Central memory CD8-positive, alpha-beta T cell (primary cell): ENCODE measurements at regions not wholly inside any gene's neighbourhood (a gene's known extent, or its start where the extent isn't known, plus 50 kb on each side); places are given as distances from the start of the nearest gene placed in this dataset.
A peak's percentile ranks its signal among the peaks of the same experiment; 100 is the strongest.

Source experiments
- ATAC-seq: fragments of 150-1000 bp; cut with Tn5 transposase; replicated peaks from 2 replicates; pipeline ENCODE4 v1.10.0; 2022; ENCODE audit warnings: mild to moderate bottlenecking, moderate FRiP score, moderate number of reproducible peaks; ENCODE audit not compliant: poor library complexity, severe bottlenecking; ENCODE audit errors: extremely low read depth
- DNase-seq, 2 donors: peaks; one replicate each; pipeline ENCODE4 v3.0.0; 2021; ENCODE audit warnings: low spot score in 2 of 2
- H3K27ac Mint-ChIP-seq: one replicate; pipeline ENCODE4 v1.8.0; 2022; ENCODE audit warnings: low read depth, mild to moderate bottlenecking, moderate library complexity, mixed read lengths
- H3K27me3 Mint-ChIP-seq: one replicate; pipeline ENCODE4 v1.8.0; 2022; ENCODE audit warnings: mixed read lengths
- H3K36me3 Mint-ChIP-seq: one replicate; pipeline ENCODE4 v1.8.0; 2022; ENCODE audit warnings: mild to moderate bottlenecking, moderate library complexity, mixed read lengths; ENCODE audit not compliant: insufficient read depth
- H3K4me1 Mint-ChIP-seq: one replicate; pipeline ENCODE4 v1.8.0; 2022; ENCODE audit warnings: mixed read lengths
- H3K4me3 Mint-ChIP-seq: one replicate; pipeline ENCODE4 v1.8.0; 2022; ENCODE audit warnings: mild to moderate bottlenecking, moderate library complexity, mixed read lengths
- H3K9me3 Mint-ChIP-seq: one replicate; pipeline ENCODE4 v1.8.0; 2022; ENCODE audit warnings: mixed read lengths

GRCh38 chr6:142537612-142538478 lies 236.0 kb downstream of the ADGRG6 start:
- H3K27ac Mint-ChIP-seq, result no peak overlapping the region
- peaks cover 4% of the 10 kb centered on the region for H3K4me1 Mint-ChIP-seq
- DNase-seq (no peak), ATAC-seq (no peak)
- no peaks in the 10 kb centered on the region for H3K36me3 Mint-ChIP-seq
- H3K4me3 Mint-ChIP-seq, result no peak overlapping the region
- peaks cover 6% of the 10 kb centered on the region for H3K9me3 Mint-ChIP-seq
- no peaks in the 10 kb centered on the region for H3K27me3 Mint-ChIP-seq

GRCh38 chr6:142542704-142543233 lies 241.0 kb downstream of the ADGRG6 start:
- Mint-ChIP-seq H3K27me3 (peaks cover 14% of the 10 kb centered on the region), H3K9me3 (peaks cover 4% of the 10 kb centered on the region), H3K36me3 (no peaks in the 10 kb centered on the region), H3K4me3 (no peak overlapping the region), H3K27ac (no peak overlapping the region), H3K4me1 (peaks cover 4% of the 10 kb centered on the region)
- DNase-seq (no peak), ATAC-seq (no peak)

- Mint-ChIP-seq H3K27ac (no peak overlapping the region), H3K4me3 (no peak overlapping the region), H3K36me3 (no peaks in the 10 kb centered on the region), H3K4me1 (no peaks in the 10 kb centered on the region), H3K9me3 (no peaks in the 10 kb centered on the region), H3K27me3 (peaks cover 22% of the 10 kb centered on the region)
- DNase-seq (no peak), ATAC-seq (no peak)
Observed at GRCh38 chr6:142543606-142544005, 241.8 kb downstream of the ADGRG6 start.

- Mint-ChIP-seq H3K27me3 (peaks cover 30% of the 10 kb centered on the region), H3K36me3 (no peaks in the 10 kb centered on the region), H3K4me1 (no peaks in the 10 kb centered on the region), H3K4me3 (no peak overlapping the region), H3K9me3 (no peaks in the 10 kb centered on the region), H3K27ac (no peak overlapping the region)
- ATAC-seq (no peak), DNase-seq (no peak)
Observed at GRCh38 chr6:142544199-142544838, 242.5 kb downstream of the ADGRG6 start.

- H3K4me1 Mint-ChIP-seq, result no peaks in the 10 kb centered on the region
- no peak overlapping the region for H3K4me3 Mint-ChIP-seq
- no peak overlapping the region for H3K27ac Mint-ChIP-seq
- H3K27me3 Mint-ChIP-seq, result peaks cover 34% of the 10 kb centered on the region
- DNase-seq (no peak), ATAC-seq (no peak)
- no peaks in the 10 kb centered on the region for H3K36me3 Mint-ChIP-seq
- no peaks in the 10 kb centered on the region for H3K9me3 Mint-ChIP-seq
Observed at GRCh38 chr6:142545147-142545546, 243.3 kb downstream of the ADGRG6 start.

GRCh38 chr6:142548566-142548965 lies 246.8 kb downstream of the ADGRG6 start:
- no peak overlapping the region for H3K4me3 Mint-ChIP-seq
- no peak for DNase-seq

GRCh38 chr6:142550310-142551063 lies 248.7 kb downstream of the ADGRG6 start:
- DNase-seq, result no peak
- no peak for ATAC-seq
- H3K4me1 Mint-ChIP-seq, result no peaks in the 10 kb centered on the region
- no peak overlapping the region for H3K27ac Mint-ChIP-seq
- no peaks in the 10 kb centered on the region for H3K9me3 Mint-ChIP-seq
- peaks cover 61% of the 10 kb centered on the region for H3K27me3 Mint-ChIP-seq
- H3K4me3 Mint-ChIP-seq, result no peak overlapping the region
- no peaks in the 10 kb centered on the region for H3K36me3 Mint-ChIP-seq

More at GRCh38 chr6:142548566-142548965, 246.8 kb downstream of the ADGRG6 start:
- H3K36me3 Mint-ChIP-seq, result no peaks in the 10 kb centered on the region
- H3K27ac Mint-ChIP-seq, result no peak overlapping the region
- no peaks in the 10 kb centered on the region for H3K9me3 Mint-ChIP-seq
- no peaks in the 10 kb centered on the region for H3K4me1 Mint-ChIP-seq
- peaks cover 61% of the 10 kb centered on the region for H3K27me3 Mint-ChIP-seq
- ATAC-seq, result no peak

GRCh38 chr6:142551274-142551811 lies 249.5 kb downstream of the ADGRG6 start:
- H3K9me3 Mint-ChIP-seq, result no peaks in the 10 kb centered on the region
- no peak overlapping the region for H3K4me3 Mint-ChIP-seq
- peaks cover 61% of the 10 kb centered on the region for H3K27me3 Mint-ChIP-seq
- ATAC-seq (peak; percentile 71), DNase-seq (no peak)
- H3K27ac Mint-ChIP-seq, result no peak overlapping the region
- no peaks in the 10 kb centered on the region for H3K4me1 Mint-ChIP-seq
- H3K36me3 Mint-ChIP-seq, result no peaks in the 10 kb centered on the region

GRCh38 chr6:142558786-142559185 lies 257.0 kb downstream of the ADGRG6 start:
- peaks cover 8% of the 10 kb centered on the region for H3K27me3 Mint-ChIP-seq
- H3K9me3 Mint-ChIP-seq, result no peaks in the 10 kb centered on the region
- no peak overlapping the region for H3K27ac Mint-ChIP-seq
- ATAC-seq (no peak), DNase-seq (no peak)
- no peaks in the 10 kb centered on the region for H3K36me3 Mint-ChIP-seq
- no peak overlapping the region for H3K4me3 Mint-ChIP-seq
- H3K4me1 Mint-ChIP-seq, result peaks cover 5% of the 10 kb centered on the region

GRCh38 chr6:142561511-142562265 lies 259.9 kb downstream of the ADGRG6 start:
- no peak for ATAC-seq
- Mint-ChIP-seq H3K9me3 (no peaks in the 10 kb centered on the region), H3K27me3 (peaks cover 8% of the 10 kb centered on the region), H3K4me3 (peak overlapping the region; percentile 32), H3K27ac (no peak overlapping the region), H3K4me1 (peaks cover 5% of the 10 kb centered on the region), H3K36me3 (no peaks in the 10 kb centered on the region)
- no peak for DNase-seq

GRCh38 chr6:142562865-142563264 lies 261.1 kb downstream of the ADGRG6 start:
- H3K27me3 Mint-ChIP-seq, result peaks cover 8% of the 10 kb centered on the region
- ATAC-seq (no peak), DNase-seq (no peak)
- peaks cover 5% of the 10 kb centered on the region for H3K4me1 Mint-ChIP-seq
- H3K27ac Mint-ChIP-seq, result no peak overlapping the region
- no peaks in the 10 kb centered on the region for H3K9me3 Mint-ChIP-seq
- no peak overlapping the region for H3K4me3 Mint-ChIP-seq
- H3K36me3 Mint-ChIP-seq, result no peaks in the 10 kb centered on the region
